Muscle of back (tissue), 3 donors: ENCODE measurements at regions not wholly inside any gene's neighbourhood (a gene's known extent, or its start where the extent isn't known, plus 50 kb on each side); places are given as distances from the start of the nearest gene placed in this dataset.

Experiments
- DNase-seq, 3 donors: peaks; one replicate each; pipeline versions ENCODE4 v3.0.0 to v3.0.0-alpha.2; 2013

GRCh38 chr15:91668370-91668769 is 185.1 kb upstream of the SLCO3A1 start:
- DNase-seq, result no peak

DNA sequence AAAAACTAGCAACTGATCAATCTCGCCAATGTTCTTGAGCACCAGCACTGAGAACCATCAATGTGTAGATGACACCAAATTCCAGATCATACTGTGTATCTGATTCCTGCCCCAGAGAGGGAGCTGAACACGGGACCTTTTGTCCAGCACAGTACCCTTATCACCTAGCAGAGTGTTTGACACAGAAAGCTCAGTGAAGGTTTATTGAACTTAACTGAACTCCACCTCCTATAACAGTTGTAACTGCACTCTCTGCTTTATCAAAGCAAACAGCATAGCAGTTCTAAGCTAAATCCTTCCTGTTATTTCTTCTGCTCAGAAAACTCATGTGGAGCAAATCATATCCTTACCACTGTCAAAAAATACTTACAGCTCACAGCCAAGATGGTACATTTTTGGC is 183.4 kb upstream of the SLCO3A1 start:
- no peak for DNase-seq

DNA sequence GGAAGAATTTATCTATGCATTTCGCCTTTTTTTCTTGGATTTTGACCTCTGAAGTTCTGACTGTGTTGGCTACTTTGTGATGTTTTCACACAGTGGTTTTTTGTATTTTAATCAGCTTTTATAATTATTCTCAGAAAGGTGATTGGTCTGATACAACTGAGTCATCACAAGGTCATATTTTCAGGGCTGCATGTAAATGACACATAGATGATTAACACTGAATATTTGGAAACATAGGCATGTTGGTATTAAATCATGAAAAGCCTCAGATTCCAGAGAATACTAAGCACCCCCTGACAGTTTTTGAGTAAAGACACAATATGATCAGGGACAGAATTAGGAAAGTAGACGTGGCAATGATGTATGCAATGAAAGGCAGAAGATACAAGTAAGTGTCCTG is 175.5 kb upstream of the SLCO3A1 start:
- no peak for DNase-seq

DNA sequence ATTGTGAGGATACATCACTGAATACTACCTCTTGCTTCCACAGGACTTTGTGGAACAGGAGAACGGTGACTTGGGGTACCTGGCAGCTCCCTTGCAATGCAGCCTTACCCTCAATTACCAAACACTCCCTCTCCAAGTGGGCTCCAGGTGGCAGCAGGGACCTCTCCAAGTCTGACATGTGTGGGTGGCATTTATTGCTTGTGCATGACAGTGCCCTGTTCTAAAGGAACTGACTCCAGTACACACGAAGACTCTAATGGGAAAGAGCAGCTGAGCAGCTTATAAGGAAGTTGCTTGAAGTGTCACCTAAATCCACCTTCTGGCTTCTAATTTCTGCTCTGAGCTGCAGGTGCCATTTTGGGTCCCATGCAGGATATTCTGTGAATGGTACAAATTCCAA is 174.1 kb upstream of the SLCO3A1 start:
- DNase-seq, result no peak

DNA sequence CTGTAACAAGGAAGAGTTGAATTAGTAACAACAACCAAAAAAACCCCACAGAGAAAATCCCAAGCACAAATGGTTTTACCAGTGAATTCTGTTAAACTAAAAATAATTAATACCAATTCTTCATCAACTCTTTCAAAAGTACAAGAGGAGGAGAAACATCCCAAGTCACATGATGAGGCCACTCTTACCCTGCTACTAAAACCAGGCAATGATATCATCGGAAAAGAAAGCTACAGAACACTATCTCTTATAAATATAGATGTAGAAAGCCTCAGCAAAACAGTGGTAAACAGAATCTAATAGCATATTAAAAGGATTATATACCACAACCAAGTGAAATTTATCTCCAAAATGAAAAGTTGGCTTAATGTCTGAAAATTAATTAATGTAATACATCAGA is 168.1 kb upstream of the SLCO3A1 start:
- no peak for DNase-seq

- DNase-seq, result no peak
Measured at GRCh38 chr15:91688811-91689210, 164.7 kb upstream of the SLCO3A1 start.

- DNase-seq, result no peak
Measured at GRCh38 chr15:91689377-91689776, 164.1 kb upstream of the SLCO3A1 start.

DNA sequence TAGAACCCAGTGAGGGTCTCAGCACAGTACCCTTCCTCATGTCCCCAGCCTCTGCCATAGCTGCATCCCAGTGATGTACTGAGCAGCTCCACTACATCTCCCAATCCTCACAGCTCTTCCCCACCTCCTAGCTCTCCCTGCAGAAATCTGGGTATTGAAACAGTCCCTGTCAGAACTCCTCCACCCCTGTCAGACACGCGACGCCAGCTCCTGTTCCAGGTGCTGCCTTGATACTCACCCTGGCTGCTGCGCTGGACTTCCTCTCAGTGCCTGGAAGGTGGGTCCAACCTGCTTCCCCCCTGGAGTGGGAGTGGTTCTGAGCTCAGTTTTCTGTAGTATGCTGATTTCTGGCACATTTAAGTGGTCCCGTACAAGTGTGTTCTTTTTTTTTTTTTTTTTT is 160.9 kb upstream of the SLCO3A1 start:
- no peak for DNase-seq

DNA sequence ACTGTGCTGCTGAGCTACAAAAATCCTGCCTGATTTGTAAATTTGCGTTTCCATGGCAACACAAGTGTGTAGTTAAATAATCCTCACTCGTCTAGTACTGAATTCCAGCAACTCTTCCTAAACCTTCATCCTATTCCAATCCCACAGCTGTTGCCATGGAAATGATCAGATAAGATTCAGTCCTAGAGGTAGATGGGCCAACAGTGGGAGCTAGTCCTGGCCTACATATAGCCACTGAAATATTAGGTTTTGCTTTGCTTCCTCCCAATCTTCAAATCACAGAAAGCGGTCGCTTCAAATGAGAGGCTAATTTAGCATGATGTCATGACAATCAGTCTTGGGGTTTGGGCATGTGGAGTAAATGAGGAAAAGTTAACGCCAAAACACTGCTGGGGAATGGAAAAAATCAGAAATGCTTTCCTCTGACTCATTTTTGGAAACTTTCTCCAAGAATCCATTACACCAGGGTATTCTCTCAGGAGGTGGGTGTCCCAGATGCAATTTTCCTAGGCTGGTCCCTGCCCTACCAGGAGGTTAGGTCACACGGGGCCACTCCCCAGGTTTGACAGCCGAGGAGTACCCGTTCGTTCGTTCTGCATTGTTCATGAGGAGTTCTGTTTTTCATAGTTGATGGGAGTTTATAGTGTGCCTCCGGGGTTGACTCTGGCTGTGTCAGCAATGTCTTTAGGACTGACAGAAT is 159.2 kb upstream of the SLCO3A1 start:
- peak; percentile 85 to 94 (median 90) for DNase-seq

DNA sequence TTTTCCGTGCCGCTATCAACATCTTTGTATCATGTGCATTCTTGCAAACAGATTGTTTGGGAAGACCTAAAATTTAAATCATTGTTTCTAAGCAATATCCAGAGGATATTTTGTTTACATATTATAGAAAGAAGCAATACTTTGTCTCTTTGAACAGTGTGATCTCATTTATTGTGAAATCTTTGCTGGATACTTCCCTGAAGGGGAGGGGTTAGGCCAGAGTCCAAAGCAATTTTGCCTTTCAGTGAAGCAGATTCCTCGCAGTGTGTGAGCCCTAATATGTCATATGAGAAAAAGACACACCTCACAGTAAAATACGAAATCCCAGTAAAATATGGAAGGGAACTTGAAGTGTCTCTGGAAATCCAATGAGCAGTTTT is 158.7 kb upstream of the SLCO3A1 start:
- DNase-seq, result peak; percentile 83 to 94 (median 92)

- DNase-seq, result no peak
Measured at GRCh38 chr15:91695799-91696198, 157.7 kb upstream of the SLCO3A1 start.

DNA sequence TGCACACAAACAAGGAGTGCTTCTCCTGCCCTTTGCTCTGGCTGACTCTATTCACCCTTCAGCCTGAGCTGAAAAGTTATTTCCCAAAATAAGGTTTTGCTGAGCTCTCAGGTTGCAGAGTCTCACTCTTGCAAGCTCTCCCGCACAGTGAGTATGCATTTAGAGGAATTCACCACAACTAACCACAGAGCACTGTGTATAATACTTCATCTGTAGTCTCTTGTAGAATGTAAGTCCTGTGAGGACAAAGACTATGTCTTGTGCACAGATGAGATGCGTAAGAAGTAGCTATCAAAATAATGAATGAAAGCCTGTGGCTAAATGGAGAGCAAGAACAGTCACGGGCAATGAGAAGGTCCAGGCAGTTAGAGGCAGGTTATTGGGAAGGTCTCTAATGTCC is 156.5 kb upstream of the SLCO3A1 start:
- no peak for DNase-seq

DNA sequence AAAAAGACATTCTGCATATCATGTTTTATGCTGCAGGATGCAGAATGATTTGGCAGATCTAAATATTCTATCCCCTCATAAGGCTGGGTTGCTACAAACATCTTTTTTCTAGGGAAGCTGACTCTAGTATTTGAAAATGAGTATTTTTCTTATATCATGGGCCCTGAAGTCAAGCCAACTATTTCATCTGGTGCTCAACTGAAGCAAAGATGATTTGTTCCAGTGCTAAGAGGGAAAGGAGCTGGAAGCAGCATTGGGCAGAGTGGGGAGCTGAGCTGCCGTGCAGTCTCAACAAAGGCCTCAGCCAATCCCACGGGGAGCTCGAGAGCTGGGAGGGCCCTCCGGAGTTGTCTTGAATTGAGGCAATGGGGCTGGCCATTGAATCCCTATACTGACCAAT is 155.3 kb upstream of the SLCO3A1 start:
- peak; percentile 33 to 68 (median 63) for DNase-seq

- DNase-seq, result no peak
Measured at GRCh38 chr15:91699741-91700140, 153.8 kb upstream of the SLCO3A1 start.

DNA sequence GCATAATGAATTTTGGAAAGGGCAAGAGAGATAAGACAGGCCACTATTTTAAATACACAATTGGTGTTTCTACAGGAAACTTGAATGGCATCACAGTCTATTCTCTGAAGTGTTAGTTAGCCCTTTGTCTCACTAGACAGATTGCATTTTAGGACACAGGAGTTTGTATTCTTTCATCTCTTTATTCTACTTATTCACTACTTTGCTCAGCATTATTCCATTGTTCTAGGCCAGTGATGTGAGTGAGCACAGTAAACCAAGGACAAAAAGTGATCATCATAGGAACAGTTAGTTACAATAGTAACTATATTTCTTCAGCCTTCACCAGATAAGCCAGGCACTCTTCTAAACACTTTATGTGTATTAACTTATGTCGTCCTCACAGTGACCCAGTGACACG is 150.2 kb upstream of the SLCO3A1 start:
- DNase-seq, result no peak

DNA sequence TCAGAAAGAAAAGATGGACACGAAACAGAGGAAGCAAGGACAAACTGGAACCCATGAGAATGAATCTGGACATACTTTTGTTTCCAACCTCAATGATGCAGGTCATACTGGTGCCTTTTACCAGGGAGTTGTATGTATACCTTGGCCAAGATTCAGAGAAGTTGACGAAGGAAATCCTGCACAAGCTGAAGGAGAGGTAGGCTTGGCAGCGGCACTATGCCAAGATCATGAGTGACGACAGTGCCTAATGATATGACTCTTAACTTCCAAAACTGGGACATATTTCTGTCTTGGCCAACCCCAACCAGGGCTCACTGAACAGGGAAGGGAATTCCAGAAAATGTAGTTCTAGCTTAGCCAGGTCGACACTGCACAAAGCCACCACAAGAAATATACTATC is 149.2 kb upstream of the SLCO3A1 start:
- no peak for DNase-seq

GRCh38 chr15:91706322-91707032 is 147.0 kb upstream of the SLCO3A1 start:
- DNase-seq, result peak; percentile 67 to 85 (median 84)

- DNase-seq, result no peak
Measured at GRCh38 chr15:91710080-91710698, 143.3 kb upstream of the SLCO3A1 start.

GRCh38 chr15:91711384-91712033 is 142.0 kb upstream of the SLCO3A1 start:
- DNase-seq, result no peak

DNA sequence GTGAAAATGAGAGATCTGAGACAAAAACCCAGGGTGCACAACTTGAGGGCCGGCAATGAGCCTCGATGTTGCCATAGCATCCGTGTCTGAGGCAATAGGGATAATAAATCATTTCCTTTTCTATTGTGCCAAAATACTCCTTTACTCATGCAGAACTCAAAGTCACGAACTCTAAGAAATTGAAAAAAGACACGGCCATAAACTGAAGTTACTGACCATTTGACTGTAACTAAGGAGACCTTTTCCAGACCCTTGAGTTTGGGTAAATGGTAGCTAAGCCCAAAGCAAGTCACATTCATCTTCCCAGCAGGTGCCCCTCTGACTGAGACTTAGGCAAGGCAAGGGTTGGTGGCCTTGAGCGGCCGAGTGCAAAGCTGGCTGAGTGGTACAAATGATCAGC is 141.2 kb upstream of the SLCO3A1 start:
- DNase-seq, result no peak

DNA sequence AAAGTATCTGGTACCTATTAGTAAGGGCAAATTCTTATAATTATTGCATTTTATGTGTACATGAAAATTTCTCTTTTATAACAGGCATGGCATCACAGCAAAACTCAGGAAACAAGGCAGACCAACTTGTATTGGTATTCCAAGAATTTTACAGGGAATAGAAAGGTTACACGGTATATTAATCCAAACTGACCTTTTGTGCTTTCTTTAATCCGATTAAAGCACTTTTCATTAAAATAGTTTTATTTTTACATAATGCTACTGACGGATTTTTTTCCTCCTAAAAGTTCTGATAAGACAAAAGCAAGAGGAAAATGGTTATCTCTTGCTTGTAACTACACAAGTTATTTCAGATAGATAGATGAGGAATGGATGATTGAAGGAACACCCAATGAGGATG is 137.0 kb upstream of the SLCO3A1 start:
- no peak for DNase-seq

DNA sequence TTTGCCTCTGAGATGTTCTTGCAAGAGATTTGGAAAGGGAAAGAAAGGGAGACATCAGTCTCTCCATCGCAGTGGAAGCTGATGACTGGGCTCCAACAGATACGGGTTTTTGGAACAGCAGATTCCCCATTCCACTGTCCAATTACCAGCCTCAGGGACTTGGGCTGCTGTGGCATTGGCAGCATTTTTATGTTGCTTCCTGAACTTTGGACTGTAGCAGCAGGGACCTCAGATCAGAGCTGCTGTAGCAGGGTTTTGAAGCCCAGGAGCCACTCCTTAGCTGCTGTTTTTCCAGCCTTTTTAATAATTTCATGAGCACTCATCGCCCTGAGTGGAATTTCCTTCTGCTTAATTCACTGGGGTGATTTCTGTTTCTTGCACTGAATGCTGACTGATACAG is 135.7 kb upstream of the SLCO3A1 start:
- no peak for DNase-seq

- DNase-seq, result no peak
Measured at GRCh38 chr15:91723959-91724358, 129.5 kb upstream of the SLCO3A1 start.
